IPS-NIHi7 (cell line): ENCODE measurements at regions not wholly inside any gene's neighbourhood (a gene's known extent, or its start where the extent isn't known, plus 50 kb on each side); places are given as distances from the start of the nearest gene placed in this dataset.
"Not testable (repeated sequence)": the region's sequence is repeated elsewhere in the genome, so short reads cannot be mapped to it uniquely, and the experiment has no call there.

Experiments
- DNase-seq: peaks from one replicate; pipeline ENCODE4 v3.0.0; 2012; ENCODE audit warnings: mixed read lengths; ENCODE audit errors: extremely low spot score

DNA sequence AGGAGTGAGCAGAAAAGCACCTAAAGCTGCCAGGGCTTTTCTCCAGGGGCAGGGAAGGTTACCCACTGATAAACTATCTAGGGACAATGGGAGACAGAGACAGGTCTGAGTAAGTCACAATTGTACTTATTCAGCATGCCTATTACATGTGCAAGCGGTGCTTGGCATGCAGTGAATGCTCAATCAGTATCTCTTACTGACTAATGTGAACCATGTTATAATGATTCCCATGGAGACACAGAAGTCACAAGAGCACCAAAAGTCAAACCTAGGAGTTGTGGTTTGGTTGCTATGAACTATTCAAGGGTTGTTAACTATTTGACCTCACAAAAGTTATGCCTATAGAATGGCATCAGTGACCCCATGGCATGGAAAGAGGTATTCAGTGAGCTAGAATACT lies 50.0 kb upstream of the RASGRP1 start:
- no peak for DNase-seq

DNA sequence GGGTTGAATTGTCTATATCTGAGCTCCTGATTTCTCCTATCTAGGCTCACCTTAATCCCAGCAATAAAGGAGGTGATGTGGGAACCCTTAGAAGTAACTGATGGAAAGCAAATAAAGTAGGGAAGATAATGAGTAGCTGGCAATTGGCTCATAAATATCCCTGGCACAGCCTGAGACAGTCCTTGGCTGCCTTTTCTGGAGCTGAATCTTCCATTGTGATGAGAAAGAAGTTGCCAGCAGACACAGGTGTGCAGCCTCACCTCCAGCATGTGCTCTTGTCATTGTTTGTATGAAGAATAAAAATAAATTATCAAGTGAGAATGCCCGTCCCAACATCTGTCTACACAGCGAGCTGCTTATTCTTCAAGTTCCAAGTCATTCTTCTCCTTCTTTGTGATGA lies 53.2 kb upstream of the RASGRP1 start:
- DNase-seq: no peak

DNA sequence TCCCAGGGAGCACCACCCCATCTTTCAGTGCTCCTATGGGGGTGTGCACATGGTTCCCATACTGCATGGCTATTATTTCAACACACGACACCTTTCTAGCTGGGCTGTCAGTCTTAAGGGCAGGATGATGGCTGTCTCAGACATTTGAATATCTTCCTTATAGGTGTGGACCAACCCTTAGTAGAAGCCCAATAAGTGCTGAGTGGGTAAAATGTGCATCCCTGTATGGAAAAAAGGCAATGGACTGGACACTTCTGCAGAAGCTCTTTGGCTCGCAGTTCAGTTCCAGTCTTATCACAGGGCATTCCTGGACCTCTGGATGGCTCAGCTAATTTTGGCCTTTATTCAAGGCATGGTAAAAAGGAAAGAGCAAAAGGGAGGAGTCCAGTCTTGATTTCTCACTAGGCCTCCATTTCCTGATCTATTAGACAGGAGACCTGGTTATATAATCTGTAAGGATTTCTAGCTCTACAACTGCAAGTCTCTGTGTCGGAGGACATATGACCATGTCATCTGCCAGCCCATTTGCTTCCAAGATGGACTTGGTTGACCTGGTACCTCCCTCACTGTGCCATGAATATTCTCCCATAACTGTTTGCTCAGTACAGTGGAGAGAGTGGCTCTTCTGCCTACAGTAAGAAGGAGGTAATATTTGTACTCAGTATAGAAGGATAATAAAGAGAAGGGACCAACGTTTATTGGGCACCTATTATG lies 53.8 kb upstream of the RASGRP1 start:
- no peak for DNase-seq

DNA sequence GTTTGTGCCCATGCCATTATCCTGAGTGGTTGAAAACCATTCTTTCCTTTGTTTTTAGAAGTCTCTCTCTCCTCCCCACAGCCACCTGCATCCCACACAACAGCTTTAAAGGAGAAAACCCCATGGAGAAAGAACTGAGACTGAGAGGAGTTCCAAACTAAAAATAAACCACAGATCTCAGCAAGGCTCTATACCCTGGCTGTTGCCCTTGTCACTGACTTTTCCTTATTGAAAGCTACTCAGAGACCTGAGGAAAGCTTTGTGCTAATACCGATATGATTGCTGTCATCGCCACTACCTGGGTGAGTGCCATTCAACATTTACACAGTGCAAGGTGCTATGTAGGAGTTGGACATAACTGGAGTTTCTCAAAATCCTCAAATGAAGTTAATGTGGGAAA lies 55.5 kb upstream of the RASGRP1 start:
- DNase-seq: no peak

DNA sequence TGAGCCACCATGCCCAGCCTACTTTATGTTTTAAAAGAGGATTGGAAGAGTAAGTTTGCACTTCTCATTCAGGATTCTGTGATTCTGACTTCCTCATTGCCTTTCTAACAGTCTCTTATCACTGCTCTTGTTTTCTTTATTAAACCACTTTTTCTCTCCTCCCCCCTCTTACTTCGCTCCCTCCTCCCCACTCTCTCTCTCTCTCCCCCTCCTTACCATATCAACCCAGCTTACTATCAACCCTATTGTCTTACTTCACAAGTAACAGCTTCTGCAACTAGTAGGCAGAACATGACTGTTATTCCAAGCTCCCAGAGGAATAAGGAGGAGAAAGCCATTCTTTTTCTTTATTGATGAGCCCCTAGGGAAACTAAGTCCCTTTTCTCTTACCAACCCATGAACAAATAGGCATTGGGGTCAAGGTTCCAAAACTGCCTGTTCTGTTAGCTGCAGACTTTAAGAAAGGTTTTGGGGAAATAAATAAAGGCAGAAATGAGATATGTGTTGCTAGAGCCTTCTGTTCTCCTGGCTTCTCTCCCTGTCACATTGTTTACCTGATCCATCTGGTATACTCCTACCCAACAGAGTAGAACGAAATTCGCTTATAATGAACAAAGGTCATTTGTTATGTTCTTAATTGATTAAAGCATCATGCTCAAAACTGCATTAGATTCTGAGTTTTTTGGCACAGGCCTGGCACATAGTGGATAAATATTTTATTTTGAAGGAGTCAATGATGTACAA lies 56.4 kb upstream of the RASGRP1 start:
- DNase-seq: no peak

DNA sequence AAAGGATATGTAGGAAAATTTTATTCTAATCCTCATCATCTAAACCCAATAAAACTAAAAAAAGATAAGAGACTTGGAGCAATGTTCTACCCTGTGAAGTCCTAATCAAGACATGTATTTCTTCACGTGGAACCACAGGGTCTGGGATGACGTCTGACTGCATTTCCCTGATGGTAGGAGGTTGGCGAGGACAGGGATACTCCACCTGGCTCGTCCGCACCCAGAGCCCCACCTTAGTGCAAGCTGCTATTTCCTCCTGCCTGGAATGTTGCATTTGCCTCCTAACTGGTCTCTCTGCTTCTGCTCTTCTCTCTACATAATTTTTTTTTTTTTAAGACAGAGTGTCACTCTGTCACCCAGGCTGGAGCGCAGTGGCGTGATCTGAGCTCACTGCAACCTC lies 57.7 kb upstream of the RASGRP1 start:
- DNase-seq: no peak

DNA sequence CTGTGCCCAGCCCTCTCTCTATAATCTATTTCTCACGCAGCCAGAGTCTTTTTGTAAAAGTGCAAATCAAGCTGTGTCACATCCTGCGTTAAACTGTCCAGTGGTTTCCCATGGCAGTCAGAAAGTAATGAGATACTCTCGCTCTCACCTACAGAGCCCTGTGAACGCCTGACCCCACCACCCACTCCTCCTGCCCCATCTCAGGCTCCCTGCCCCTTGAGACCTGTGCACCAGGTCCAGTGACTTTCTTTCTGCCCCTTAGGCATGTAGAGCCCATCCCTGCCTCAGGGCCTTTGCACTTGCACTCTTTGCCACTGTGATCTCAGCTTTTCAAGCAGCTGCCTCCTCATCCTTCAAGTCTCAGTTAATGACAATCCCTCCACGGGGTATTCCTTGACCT lies 58.3 kb upstream of the RASGRP1 start:
- no peak for DNase-seq

DNA sequence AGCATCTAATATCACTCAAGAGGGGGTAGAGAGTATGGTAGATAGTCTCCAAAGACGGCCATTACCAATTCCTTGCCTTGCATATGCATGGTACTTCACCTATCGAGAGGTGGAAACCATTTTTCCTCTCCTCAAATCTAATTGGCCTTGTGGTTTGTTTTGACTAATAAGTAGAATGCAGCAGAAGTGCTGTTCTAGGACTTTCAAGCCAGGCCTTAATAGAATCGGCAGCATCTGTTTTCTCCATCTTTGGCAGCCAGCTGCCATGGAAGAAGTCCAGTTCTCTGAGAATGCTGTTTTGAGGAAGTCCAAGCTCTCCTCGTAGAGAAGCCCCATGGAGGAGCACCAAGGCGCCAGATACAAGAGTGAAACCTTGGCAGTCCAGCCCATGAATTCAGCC lies 59.1 kb upstream of the RASGRP1 start:
- no peak for DNase-seq

DNA sequence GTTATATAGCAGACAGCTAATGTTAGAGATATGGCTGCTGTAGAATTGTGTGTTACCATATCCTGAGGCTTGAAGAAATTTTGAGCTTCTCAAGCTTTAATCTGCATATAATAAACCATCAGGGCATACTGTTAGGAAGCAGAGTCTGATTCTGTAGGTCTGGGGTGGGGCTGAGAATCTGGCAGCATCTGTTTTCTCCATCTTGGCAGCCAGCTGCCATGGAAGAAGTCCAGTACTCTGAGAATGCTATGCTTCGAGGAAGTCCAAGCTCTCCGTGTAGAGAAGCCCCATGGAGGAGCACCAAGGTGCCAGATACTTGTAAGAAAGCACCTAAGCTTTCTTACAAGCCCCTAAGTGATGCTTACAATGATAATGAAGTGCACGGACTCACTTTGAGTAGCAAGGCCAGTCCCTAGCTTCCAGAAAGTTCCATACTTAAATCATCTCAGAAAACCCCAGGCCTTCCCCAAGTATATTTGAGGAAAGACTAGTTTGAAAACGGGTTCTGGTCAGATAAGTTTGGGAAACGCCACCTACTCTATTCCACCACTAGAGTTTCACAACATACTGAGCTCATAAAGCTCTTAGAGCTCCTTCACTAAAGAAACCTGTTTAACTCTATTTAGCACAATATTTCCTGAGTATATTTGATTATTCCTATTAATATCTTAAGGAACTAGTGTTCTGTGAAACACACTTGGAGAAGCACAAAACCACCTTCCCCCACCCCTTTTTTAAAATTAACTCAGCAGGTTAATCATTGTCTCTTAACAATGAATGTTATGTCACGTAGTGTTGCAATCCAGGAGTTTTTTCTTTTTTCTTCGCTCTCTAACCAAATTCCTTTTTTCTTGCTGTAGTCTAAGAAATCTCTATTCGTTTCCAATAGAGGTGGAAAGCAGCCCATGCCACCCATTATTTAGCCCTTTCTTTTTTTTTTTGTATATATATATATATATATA lies 59.9 kb upstream of the RASGRP1 start:
- no peak for DNase-seq

DNA sequence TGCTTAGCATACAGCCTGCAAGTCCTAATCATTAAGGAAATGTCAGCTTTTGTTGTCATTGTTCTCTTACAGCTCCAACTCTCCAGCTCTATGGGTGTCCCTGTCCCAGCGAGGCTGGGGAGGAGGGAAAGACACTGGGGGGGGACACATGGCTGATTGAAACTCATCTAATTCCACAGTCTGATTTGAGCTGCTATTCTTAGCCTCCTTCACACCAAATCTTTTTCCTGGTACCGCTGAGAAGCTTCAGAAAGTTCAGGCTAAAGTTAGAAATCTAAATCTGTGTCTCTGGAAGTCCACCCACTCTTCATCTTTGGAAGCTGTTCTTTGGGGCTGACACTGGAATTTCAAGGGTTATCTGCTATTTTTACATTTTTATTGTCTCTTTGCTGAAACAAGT lies 61.3 kb upstream of the RASGRP1 start:
- DNase-seq: no peak

DNA sequence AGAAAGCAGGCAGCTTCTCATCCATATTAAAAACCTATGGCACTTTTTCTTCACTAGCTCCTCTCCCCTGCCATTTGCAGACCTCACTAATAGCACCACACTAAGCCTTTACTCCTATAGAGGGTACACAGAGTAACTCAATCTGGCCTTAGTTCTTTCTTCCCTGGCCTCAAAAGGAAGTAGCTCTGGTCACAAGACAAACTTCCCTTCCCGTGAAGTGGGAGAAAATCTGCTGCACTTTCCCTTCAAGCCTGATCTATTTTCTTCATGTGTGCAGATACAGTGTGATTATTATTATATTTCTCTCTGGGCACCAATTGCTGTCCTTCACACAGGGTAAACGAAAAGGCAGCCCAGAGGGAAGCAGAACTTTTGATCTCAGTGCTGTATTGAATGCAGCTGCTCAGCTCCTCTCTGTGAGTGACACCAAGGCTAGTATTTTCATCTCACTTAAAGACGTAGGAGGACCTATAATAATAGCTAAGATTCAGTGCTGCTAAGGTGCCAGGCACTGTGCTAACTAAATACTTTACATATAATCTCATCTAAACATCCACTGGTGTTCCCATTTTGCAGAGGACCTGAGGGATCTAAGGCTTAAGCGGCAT lies 61.9 kb upstream of the RASGRP1 start:
- no peak for DNase-seq

DNA sequence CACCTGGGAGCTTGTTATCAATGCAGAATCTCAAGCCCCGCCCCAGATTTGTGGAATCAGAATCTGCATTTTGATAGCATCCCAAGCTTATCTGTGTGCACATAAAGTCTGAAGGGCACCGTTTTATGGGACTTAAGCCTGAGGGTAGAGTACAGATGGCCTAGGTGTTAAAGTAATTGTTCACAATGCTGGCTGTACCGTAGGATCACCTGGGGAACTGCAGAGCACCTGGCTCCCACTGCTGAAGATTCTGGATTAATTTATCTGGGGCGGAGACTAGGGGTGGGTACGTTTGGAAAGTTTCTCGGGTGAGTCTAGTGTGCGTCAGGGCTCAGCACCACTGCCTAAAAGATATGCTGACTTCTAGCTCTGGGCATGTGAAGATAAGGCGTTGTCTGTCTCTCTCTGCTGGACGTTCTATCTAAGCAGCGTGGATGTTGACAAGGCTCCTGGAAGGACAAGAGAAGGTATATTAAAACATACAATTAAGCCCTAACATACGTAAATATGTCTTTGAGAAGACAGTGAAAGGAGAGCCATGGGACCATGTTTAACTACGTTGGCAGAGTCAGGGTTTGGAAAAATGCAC lies 63.2 kb upstream of the RASGRP1 start:
- DNase-seq: no peak

DNA sequence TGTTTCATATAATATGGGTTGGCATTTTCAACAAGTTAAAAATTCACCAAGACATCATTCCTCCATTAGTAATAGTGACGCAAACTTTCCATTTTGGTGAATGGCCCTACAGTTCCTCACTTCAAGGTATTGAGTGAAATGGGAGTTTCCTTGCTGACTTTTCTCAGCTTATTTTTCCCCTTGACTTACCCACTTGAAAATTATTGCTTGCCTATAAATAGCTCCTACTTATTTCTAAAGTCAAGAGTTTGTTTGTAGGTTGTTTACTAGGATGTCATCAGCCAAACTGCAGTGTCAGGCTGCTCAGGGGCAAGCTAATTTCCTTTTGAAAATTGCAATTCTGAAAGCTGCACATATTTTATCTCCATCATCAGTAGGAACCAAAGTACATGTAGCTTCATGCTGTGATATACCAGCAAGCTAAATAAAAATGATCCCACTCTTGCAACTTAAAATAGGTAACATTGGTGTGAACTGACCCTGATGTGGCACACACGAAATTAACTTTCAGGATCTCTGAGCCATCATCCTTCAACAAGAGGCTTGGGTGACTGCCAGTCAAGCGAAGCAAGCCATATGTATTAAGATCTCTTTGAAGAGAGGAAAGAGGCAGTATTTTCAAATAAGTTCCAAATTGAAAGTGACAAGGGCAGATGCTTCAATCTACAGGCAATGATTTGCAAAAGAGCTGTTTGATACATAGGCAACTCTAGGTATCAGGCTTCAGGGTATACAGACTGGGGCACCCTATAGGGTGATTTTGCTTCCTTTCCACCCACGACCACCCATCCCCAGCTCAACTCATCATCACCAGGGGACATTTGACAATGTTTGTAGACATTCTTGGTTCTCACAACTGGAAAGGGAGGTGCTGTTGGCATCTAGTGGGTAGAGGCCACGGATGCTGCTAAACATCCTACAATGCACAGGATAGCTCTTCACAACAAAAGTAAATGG lies 66.8 kb upstream of the RASGRP1 start:
- no peak for DNase-seq

DNA sequence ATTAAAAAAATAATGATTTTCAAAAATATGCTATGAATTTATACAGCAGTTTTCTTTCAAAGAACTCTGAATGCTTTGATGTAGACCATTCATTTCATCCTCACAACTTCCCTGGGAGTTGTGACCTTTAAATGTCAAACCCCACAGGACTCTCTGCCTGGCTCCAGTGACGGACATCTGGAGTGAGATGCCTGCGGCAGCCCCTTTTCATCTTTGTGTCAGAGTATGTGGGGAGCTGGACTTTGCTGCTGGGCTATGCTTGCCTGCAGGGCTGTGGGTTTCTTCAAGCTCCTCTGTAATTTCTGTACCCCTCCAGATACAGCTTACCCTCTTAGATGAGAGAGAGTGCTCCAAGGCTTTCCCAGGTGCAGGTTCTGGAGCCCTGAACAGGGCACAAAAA lies 70.6 kb upstream of the RASGRP1 start:
- DNase-seq: no peak

DNA sequence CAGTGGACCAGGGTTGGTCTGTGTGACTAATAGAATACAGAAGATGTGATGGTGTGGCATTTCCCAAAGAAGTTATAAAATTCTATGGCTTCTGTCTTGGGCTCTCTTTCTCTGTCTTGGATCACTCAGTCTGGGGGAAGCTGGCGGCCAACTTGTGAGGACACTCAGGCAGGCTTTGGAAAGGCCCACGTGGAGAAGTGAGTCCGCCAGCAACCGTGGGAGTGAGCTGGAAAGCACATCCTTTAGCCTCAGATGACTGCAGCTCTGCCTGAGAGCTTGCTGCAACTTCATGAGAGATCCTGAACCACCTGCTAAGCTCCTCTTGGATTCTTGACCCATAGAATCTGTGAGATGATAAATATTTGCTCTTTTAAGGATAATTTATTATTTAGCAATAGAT lies 72.0 kb upstream of the RASGRP1 start:
- no peak for DNase-seq

DNA sequence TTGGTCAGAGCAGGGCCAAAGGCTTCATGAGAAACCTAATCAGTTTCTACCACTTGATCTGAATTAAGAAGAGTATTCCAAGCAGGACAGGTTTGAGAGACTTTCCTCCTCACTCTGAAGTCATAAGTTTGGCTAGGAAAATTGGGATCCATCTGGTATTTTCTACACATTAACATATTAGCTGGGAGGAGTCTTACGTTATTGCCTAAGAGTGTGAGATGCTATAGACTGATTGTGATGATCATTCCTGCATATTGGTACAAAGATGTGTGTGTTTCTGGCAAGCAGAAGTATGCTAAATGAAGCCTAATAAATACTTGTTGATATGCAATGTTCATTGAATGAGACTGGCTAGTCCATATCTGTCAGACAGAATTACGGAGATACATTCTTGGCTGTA lies 73.5 kb upstream of the RASGRP1 start:
- DNase-seq: no peak

DNA sequence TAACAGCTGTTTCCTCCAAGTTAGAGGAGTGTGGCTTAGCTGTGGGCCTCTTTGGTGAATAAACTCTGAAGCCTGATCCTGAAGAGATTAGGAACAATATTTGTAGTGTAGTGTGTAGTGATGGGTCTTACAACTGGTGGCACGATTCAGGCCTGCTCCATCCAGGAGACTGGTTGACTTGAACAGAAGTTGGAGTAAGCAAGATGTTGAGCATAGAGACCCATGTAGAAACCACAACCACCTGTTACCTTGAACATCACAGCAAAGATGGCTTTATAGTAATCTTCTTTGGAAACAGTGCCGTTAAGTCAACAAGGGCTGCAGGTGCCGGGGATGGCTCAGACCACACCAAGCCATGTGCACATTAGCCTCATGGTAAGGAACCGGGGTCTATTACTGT lies 74.2 kb upstream of the RASGRP1 start:
- DNase-seq: no peak

DNA sequence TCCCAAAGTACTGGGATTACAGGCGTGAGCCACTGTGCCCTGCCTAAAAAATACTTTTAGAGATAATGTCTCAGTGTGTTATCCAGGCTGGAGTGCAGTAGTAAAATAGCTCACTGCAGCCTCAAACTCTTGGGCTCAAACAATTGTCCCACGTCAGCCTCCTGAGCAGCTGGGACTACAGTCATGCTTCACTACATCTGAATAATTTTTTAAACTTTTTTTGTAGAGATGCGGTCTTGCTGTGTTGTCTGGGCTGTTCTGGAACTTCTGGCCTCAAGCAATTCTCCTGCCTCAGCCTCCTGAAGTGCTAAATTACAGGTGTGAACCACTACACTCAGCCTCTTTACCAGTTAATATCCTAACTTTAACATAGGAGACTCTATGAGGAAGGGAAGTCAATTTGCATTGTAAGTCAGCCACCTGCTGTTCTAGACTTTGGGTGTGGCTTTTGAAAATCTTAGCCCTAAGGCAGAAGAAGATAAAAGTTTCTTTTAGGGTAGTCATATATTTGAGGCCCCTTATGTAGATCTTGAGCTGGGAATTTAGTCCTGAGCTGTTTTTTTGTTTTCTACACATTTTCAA lies 78.2 kb upstream of the RASGRP1 start:
- DNase-seq: no peak

DNA sequence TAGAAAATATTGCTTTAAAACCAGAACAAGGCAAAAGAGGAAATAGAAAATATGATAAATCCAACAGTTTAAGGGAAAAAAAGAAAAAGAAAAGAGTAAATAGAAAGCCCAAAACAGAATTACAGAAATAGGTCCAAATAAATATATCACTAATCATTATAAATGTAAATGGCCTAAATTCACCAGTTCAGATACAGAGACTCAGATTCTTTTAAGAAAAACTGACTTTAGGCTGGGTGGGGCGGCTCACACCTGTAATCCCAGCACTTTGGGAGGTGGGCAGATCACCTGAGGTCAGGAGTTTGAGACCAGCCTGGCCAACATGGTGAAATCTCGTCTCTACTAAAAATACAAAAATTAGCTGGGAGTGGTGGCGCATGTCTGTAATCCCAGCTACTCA lies 79.7 kb upstream of the RASGRP1 start:
- not testable (repeated sequence) for DNase-seq

DNA sequence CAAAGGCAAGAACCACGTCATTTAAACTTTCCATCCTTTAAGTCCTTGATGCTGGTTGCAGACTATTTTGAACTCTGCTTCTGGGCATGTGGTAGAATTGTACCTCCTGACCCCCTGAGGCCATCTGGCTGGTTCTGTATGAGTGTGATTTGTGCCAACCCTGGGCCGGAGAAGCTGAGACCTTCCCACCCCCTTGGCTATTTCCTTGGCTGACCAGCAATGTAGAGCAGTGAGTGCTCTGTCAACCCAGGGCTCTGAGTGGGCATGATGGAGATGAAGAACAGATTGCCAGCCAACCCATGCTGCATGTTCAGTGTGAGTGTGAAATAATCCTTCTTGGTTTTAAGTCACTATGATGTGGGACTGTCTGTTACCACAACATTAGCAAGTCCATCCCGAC lies 82.1 kb upstream of the RASGRP1 start:
- DNase-seq: no peak
